Upper lobe of right lung (tissue), 1 donor: ENCODE measurements at regions not wholly inside any gene's neighbourhood (a gene's known extent, or its start where the extent isn't known, plus 50 kb on each side); places are given as distances from the start of the nearest gene placed in this dataset.

Experiments
- ATAC-seq: fragments of 200-7000 bp; cut with Tn5 transposase; one replicate; pipeline ENCODE4 v1.9.1; 2020; ENCODE audit warnings: mild to moderate bottlenecking, moderate library complexity
- DNase-seq: peaks from one replicate; pipeline ENCODE4 v3.0.0-alpha.2; 2020
- H3K27ac ChIP-seq: fragments of 200-600 bp; one replicate; pipeline ENCODE4 v1.8.0; 2022
- H3K27me3 ChIP-seq: fragments of 200-600 bp; one replicate; pipeline ENCODE4 v1.8.0; 2022; ENCODE audit warnings: mild to moderate bottlenecking
- H3K36me3 ChIP-seq: fragments of 200-600 bp; one replicate; pipeline ENCODE4 v1.8.0; 2022
- H3K4me1 ChIP-seq: fragments of 200-600 bp; one replicate; pipeline ENCODE4 v1.8.0; 2022
- H3K4me3 ChIP-seq: fragments of 200-600 bp; one replicate; pipeline ENCODE4 v1.8.0; 2022; ENCODE audit warnings: mild to moderate bottlenecking
- H3K9me3 ChIP-seq: fragments of 200-600 bp; one replicate; pipeline ENCODE4 v1.8.0; 2022
- intact Hi-C: fragments of 100-400 bp; cut with DNase I; formaldehyde crosslinking; loops from one replicate; pipeline ENCODE4 v1.11.0; 2022
- TF ChIP-seq, protein P1 (sequence below): fragments of 200-600 bp; IDR thresholded peaks from one replicate; pipeline ENCODE4 v1.8.0; 2022; ENCODE audit warnings: antibody characterized with exemption
- donor health status: DM: no; HTN: yes; CAD: no; lungs with severe emphysema.

DNA sequence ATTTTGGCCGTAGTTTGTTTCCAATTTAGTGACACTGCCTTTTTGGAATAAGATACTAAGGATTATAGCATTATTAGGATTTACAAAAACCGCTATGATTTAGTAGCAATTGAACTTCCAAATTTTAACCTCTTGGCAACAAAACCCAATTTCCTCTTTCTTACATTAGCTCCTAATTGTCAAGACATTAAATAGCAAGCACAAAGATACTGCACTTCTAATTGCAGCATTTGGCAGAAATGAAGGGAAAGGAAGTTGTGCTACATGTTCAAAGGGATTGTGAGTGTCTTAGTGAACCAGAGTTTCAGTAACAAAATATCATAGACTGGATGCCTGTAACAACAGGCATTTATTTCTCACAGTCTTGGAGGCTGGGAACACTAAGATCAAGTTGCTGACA, 99.9 kb downstream of the NUF2 start:
- H3K4me1 ChIP-seq = no peaks in the 10 kb centered on the region
- ATAC-seq = no peak
- no peak for DNase-seq
- H3K4me3 ChIP-seq = no peak overlapping the region
- TF ChIP-seq, protein P1, sequence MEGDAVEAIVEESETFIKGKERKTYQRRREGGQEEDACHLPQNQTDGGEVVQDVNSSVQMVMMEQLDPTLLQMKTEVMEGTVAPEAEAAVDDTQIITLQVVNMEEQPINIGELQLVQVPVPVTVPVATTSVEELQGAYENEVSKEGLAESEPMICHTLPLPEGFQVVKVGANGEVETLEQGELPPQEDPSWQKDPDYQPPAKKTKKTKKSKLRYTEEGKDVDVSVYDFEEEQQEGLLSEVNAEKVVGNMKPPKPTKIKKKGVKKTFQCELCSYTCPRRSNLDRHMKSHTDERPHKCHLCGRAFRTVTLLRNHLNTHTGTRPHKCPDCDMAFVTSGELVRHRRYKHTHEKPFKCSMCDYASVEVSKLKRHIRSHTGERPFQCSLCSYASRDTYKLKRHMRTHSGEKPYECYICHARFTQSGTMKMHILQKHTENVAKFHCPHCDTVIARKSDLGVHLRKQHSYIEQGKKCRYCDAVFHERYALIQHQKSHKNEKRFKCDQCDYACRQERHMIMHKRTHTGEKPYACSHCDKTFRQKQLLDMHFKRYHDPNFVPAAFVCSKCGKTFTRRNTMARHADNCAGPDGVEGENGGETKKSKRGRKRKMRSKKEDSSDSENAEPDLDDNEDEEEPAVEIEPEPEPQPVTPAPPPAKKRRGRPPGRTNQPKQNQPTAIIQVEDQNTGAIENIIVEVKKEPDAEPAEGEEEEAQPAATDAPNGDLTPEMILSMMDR = no peak
- no peak overlapping the region for H3K27ac ChIP-seq
- intact Hi-C loops = no loop called here
- no peaks in the 10 kb centered on the region for H3K9me3 ChIP-seq
- H3K27me3 ChIP-seq = peaks cover 5% of the 10 kb centered on the region
- H3K36me3 ChIP-seq = no peaks in the 10 kb centered on the region

DNA sequence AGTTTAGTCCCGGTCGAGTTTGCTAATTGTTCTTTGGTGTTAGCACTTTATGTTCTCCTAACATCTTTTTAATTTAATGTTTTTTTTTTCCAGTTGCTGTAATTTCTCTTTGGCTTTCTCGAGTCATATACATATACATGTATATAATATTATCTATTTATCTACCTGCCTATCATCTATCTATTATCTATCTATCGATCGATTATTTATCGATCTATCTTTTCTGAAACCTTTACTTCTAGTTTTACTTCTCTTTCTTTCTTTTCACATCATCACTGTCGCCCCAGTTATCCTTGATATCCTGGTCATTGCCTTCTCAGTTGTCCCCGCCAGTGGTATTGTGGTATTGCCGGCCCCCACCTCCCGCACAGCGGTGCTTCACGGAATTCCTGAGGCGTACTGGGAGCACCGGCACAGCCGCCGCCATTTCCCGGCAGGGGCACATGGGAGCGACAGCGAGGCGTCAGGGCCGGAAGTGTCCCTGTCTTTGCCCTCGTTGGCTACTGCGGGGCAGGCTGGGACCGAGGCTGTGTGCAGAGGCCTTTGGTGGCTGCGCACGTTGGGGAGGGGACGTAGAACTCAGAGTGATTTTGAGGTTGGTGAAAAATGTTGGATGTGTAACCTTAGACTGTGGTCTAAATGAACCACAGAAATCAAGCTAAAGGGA, 101.1 kb downstream of the NUF2 start:
- intact Hi-C loops = no loop called here
- peaks cover 2% of the 10 kb centered on the region for H3K27me3 ChIP-seq
- DNase-seq = no peak
- H3K9me3 ChIP-seq = no peaks in the 10 kb centered on the region
- TF ChIP-seq, protein P1 = no peak
- no peak overlapping the region for H3K27ac ChIP-seq
- no peak overlapping the region for H3K4me3 ChIP-seq
- H3K36me3 ChIP-seq = no peaks in the 10 kb centered on the region
- no peaks in the 10 kb centered on the region for H3K4me1 ChIP-seq
- ATAC-seq = no peak

DNA sequence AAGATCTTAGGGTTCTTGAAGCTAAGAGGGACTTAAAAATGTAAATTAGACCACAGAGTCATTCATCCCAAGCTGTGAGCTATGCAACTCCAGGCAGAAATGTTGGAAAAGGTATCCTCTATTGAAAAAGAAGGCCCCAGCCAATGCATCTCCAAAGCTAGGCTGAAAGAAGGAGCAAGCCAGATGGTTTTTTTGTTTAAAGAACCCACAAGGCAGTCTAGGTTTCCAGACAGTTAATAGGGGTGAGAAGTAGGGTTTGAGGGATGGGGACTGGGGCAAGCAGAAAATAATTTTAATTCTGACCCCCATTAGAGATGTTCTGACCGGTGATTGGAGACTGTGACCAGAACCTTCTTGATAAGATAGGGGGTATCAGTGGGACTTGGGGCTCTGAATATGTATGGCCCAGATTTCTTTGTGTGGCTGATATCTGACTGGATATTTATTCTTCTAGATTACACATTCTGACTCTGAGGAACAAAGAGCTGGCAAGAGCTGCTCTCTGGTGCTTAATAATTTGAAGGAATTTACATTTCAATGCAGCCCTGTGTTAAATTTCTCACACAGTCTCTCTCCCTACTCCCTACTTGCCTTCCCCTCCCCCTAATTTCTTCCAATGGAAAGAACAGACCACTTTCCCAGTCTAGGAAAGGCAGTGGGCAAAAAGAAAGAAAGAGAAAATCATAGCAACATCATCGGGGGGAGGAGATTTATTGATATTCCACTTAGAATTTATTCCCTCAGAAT, 104.9 kb downstream of the NUF2 start:
- ATAC-seq = no peak
- no peak overlapping the region for H3K4me3 ChIP-seq
- intact Hi-C loops = no loop called here

DNA sequence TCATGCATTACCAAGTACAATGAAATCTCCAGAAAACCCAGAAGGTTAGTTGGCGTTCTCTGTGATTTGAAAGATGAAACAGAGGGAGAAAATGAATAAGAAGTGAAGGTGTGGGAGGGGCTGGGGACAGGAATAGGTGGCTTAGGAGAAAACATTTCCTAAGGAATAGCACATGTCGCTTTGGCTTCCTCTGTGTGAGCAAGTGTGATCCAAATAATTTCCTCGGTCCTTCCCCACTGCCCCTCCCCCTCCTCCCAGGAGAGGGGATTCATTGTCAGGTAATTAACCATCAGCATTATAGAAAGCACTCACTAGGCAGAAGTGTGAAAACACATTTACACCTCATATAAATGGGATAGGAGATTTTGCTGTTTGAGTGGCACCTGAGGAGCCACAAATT, 105.5 kb downstream of the NUF2 start:
- no peaks in the 10 kb centered on the region for H3K9me3 ChIP-seq
- H3K36me3 ChIP-seq = no peaks in the 10 kb centered on the region
- H3K4me3 ChIP-seq = no peak overlapping the region
- ATAC-seq = no peak
- no peaks in the 10 kb centered on the region for H3K4me1 ChIP-seq
- no peak overlapping the region for H3K27ac ChIP-seq
- TF ChIP-seq, protein P1 = no peak
- H3K27me3 ChIP-seq = no peaks in the 10 kb centered on the region
- intact Hi-C loops = no loop called here
- no peak for DNase-seq

More for the DNA sequence above, 104.9 kb downstream of the NUF2 start:
- no peaks in the 10 kb centered on the region for H3K36me3 ChIP-seq
- no peak overlapping the region for H3K27ac ChIP-seq
- TF ChIP-seq, protein P1 = no peak
- no peaks in the 10 kb centered on the region for H3K9me3 ChIP-seq
- no peaks in the 10 kb centered on the region for H3K4me1 ChIP-seq
- DNase-seq = no peak
- no peaks in the 10 kb centered on the region for H3K27me3 ChIP-seq

DNA sequence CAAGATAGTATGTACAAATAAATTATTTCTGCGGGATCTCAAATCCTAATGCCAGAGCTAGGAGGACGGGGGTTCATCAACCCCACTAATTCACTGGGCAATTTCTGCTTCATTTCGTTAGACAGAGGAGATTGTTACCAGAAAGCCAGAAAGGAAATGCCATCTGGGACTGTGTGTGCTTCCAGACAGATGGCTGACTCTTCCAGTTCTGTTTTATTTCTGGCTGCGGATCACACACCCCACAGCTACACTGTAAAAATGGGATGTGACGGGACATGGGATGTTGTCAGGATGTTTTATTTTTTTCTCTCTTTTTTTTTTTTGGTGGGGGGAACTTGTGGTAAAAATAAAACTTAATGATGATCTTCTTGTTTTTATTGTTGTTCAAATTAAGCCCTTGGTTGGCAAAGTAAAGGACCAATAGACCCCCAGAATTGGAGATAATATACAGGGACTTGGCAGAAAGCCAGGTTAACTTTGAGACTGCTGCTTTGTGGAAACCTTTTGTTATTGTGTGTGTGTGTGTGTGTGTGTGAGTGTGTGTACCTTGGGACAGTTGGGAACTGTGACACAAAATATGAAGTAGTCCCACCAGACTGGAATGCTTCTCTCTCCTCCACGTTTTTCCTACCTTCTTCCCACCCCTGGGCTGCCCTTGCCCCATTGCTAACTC, 114.5 kb downstream of the NUF2 start:
- no peak for DNase-seq
- H3K27me3 ChIP-seq = no peaks in the 10 kb centered on the region
- no peaks in the 10 kb centered on the region for H3K9me3 ChIP-seq
- no peak overlapping the region for H3K27ac ChIP-seq
- H3K4me3 ChIP-seq = no peak overlapping the region
- intact Hi-C loops = no loop called here
- no peaks in the 10 kb centered on the region for H3K4me1 ChIP-seq
- TF ChIP-seq, protein P1 = no peak
- ATAC-seq = no peak
- H3K36me3 ChIP-seq = no peaks in the 10 kb centered on the region
